GM12873 (cell line): ENCODE measurements at regions not wholly inside any gene's neighbourhood (a gene's known extent, or its start where the extent isn't known, plus 50 kb on each side); places are given as distances from the start of the nearest gene placed in this dataset.

Source experiments
- TF ChIP-seq, protein P1 (sequence below): IDR thresholded peaks from 2 replicates; pipeline ENCODE4 v1.5.1; 2012; ENCODE audit warnings: low read depth, mild to moderate bottlenecking, moderate library complexity, low read length, control low read depth; ENCODE audit not compliant: insufficient read depth; ENCODE audit errors: missing control alignments

DNA sequence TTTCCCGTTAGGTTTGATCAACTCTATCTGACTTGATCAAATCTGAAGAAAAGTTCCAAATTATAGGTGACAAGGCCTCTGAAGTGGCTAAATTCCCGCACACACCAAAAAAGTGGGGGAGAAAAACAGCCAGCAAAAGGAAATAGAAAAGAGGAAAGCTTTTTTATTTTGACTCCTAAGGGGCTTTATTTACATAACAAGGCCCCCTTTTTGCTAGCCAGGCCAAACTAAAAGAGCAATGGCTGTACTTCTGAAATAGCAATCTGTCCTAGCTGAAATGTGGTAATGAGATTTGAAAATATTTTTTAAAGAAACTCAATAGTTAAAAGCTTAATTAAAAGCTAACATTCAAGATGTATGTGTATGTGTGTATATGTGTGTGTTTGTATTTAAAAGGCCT lies 311.5 kb upstream of the POGK start:
- TF ChIP-seq, protein P1, sequence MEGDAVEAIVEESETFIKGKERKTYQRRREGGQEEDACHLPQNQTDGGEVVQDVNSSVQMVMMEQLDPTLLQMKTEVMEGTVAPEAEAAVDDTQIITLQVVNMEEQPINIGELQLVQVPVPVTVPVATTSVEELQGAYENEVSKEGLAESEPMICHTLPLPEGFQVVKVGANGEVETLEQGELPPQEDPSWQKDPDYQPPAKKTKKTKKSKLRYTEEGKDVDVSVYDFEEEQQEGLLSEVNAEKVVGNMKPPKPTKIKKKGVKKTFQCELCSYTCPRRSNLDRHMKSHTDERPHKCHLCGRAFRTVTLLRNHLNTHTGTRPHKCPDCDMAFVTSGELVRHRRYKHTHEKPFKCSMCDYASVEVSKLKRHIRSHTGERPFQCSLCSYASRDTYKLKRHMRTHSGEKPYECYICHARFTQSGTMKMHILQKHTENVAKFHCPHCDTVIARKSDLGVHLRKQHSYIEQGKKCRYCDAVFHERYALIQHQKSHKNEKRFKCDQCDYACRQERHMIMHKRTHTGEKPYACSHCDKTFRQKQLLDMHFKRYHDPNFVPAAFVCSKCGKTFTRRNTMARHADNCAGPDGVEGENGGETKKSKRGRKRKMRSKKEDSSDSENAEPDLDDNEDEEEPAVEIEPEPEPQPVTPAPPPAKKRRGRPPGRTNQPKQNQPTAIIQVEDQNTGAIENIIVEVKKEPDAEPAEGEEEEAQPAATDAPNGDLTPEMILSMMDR: no peak

DNA sequence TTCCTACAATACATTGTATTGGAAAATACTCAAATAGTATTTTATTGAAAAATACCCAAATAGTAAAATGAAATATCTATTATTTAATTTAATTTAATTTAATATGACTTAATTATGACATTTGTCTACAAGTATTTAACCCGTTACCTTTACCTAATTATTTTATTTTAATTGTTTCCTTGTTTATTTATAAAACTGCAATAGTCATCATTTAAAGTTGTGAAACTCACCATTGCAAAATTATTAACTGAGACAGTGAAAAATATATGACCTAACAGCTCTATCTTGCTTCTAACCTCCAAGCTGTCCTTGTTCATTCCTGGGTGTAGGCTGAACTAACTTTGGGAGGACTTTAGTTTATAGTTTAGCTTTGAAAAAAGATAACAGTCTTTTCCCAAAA lies 300.6 kb upstream of the POGK start:
- TF ChIP-seq, protein P1: no peak

GRCh38 chr1:166544036-166544435 lies 295.2 kb upstream of the POGK start:
- TF ChIP-seq, protein P1: no peak

DNA sequence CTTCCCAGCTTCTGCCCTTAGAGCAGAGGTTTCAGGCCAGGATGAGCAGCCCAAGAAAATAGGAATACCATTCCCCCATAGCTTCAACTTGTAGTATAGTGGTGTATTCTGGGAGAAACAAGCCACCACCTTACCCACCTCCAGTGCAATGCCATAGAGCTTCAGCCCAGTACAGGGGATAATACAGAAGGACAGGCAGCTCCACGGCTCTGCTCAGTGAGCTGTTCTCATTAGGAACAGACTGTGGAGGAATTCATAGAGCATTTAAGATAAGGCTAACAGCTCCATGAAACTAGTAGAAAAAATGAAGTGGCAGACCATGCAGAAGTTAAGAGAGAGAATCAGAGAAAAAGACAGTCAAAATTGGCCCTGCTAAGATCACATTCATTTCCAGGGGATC lies 294.7 kb upstream of the POGK start:
- TF ChIP-seq, protein P1: no peak

- TF ChIP-seq, protein P1: no peak
Measured at GRCh38 chr1:166552706-166553105, 286.6 kb upstream of the POGK start.

- TF ChIP-seq, protein P1: no peak
Measured at GRCh38 chr1:166570954-166571353, 268.3 kb upstream of the POGK start.

DNA sequence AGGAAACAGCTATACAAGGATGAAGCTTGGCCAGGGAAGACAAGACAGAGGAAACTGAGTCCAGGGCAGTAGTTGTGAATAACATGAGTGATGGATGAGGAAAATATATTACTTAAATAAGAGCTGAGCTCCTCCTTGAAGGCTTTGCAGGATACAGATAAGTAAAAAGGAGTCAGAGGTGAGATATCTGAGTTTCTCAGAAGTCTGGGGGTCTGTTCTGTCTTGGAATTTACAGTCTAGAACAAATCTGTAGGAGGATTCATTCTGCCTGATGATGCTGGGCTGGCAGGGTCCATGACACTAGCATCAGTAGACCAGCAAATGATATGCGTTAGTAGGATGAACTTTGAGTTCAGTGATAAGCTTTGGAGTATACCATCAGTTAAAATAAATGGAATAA lies 266.1 kb upstream of the POGK start:
- TF ChIP-seq, protein P1: no peak
